ENCODE measurements at regions not wholly inside any gene's neighbourhood (a gene's known extent, or its start where the extent isn't known, plus 50 kb on each side); places are given as distances from the start of the nearest gene placed in this dataset.
"Not testable (repeated sequence)": the region's sequence is repeated elsewhere in the genome, so short reads cannot be mapped to it uniquely, and the experiment has no call there.

GRCh38 chr4:49161111-49161541 lies 175.1 kb downstream of the CWH43 start:
- DNase-seq; H3K4me3 Mint-ChIP-seq; H3K27me3 Mint-ChIP-seq (ENCODE audit: low read depth); H3K27ac Mint-ChIP-seq; H3K4me1 Mint-ChIP-seq (ENCODE audit: low read depth); ATAC-seq (replicated peaks in 1 of 2): not testable (repeated sequence)
- Mint-ChIP-seq H3K9me3 (peaks cover 3 to 11% of the 10 kb centered on the region in 2 donors), H3K36me3 (ENCODE audit: insufficient read depth in 2 of 2) (peaks cover 3 to 12% of the 10 kb centered on the region in 2 donors)

- not testable (repeated sequence) for DNase-seq; H3K36me3 Mint-ChIP-seq (ENCODE audit: insufficient read depth in 2 of 2); H3K4me1 Mint-ChIP-seq (ENCODE audit: low read depth); H3K9me3 Mint-ChIP-seq; ATAC-seq (replicated peaks in 1 of 2); H3K27me3 Mint-ChIP-seq (ENCODE audit: low read depth); H3K4me3 Mint-ChIP-seq; H3K27ac Mint-ChIP-seq
These were observed 178.8 kb downstream of the CWH43 start for GRCh38 chr4:49164916-49165315.

GRCh38 chr4:49177847-49178246 lies 191.8 kb downstream of the CWH43 start:
- H3K4me3 Mint-ChIP-seq, H3K9me3 Mint-ChIP-seq: not testable (repeated sequence)

GRCh38 chr4:49181088-49181487 lies 195.0 kb downstream of the CWH43 start:
- not testable (repeated sequence) for H3K36me3 Mint-ChIP-seq (ENCODE audit: insufficient read depth in 2 of 2); H3K4me1 Mint-ChIP-seq (ENCODE audit: low read depth); H3K27ac Mint-ChIP-seq; H3K27me3 Mint-ChIP-seq (ENCODE audit: low read depth); ATAC-seq (replicated peaks in 1 of 2); H3K4me3 Mint-ChIP-seq; H3K9me3 Mint-ChIP-seq; DNase-seq

More at GRCh38 chr4:49177847-49178246, 191.8 kb downstream of the CWH43 start:
- not testable (repeated sequence) for DNase-seq; H3K36me3 Mint-ChIP-seq (ENCODE audit: insufficient read depth in 2 of 2); H3K27me3 Mint-ChIP-seq (ENCODE audit: low read depth); H3K4me1 Mint-ChIP-seq (ENCODE audit: low read depth); ATAC-seq (replicated peaks in 1 of 2); H3K27ac Mint-ChIP-seq

- not testable (repeated sequence) for H3K4me3 Mint-ChIP-seq; H3K4me1 Mint-ChIP-seq (ENCODE audit: low read depth); H3K36me3 Mint-ChIP-seq (ENCODE audit: insufficient read depth in 2 of 2); DNase-seq; ATAC-seq (replicated peaks in 1 of 2); H3K27me3 Mint-ChIP-seq (ENCODE audit: low read depth); H3K27ac Mint-ChIP-seq
- peaks cover 3 to 13% of the 10 kb centered on the region in 2 donors for H3K9me3 Mint-ChIP-seq
These were observed 225.5 kb downstream of the CWH43 start for GRCh38 chr4:49211396-49212194.

- ATAC-seq (replicated peaks in 1 of 2); H3K4me1 Mint-ChIP-seq (ENCODE audit: low read depth); H3K27ac Mint-ChIP-seq; H3K36me3 Mint-ChIP-seq (ENCODE audit: insufficient read depth in 2 of 2); H3K27me3 Mint-ChIP-seq (ENCODE audit: low read depth); DNase-seq; H3K4me3 Mint-ChIP-seq: not testable (repeated sequence)
- peaks cover 3 to 13% of the 10 kb centered on the region in 2 donors for H3K9me3 Mint-ChIP-seq
These were observed 227.2 kb downstream of the CWH43 start for GRCh38 chr4:49213250-49213649.

GRCh38 chr4:49213750-49214149 lies 227.7 kb downstream of the CWH43 start:
- not testable (repeated sequence) for H3K36me3 Mint-ChIP-seq (ENCODE audit: insufficient read depth in 2 of 2); H3K27me3 Mint-ChIP-seq (ENCODE audit: low read depth); ATAC-seq (replicated peaks in 1 of 2); H3K27ac Mint-ChIP-seq; H3K4me3 Mint-ChIP-seq; H3K4me1 Mint-ChIP-seq (ENCODE audit: low read depth); DNase-seq
- H3K9me3 Mint-ChIP-seq, result peaks cover 3 to 13% of the 10 kb centered on the region in 2 donors

GRCh38 chr4:49214453-49215081 lies 228.5 kb downstream of the CWH43 start:
- H3K27ac Mint-ChIP-seq, result not testable (repeated sequence)
- H3K9me3 Mint-ChIP-seq, result peaks cover 8 to 18% of the 10 kb centered on the region in 2 donors

GRCh38 chr4:49215082-49215479 lies 229.0 kb downstream of the CWH43 start:
- not testable (repeated sequence) for H3K4me3 Mint-ChIP-seq; ATAC-seq (replicated peaks in 1 of 2); H3K4me1 Mint-ChIP-seq (ENCODE audit: low read depth); H3K27me3 Mint-ChIP-seq (ENCODE audit: low read depth); DNase-seq; H3K36me3 Mint-ChIP-seq (ENCODE audit: insufficient read depth in 2 of 2); H3K27ac Mint-ChIP-seq
- peaks cover 8 to 18% of the 10 kb centered on the region in 2 donors for H3K9me3 Mint-ChIP-seq

More at GRCh38 chr4:49214453-49215081, 228.5 kb downstream of the CWH43 start:
- not testable (repeated sequence) for H3K27me3 Mint-ChIP-seq (ENCODE audit: low read depth); H3K4me1 Mint-ChIP-seq (ENCODE audit: low read depth); ATAC-seq (replicated peaks in 1 of 2); H3K36me3 Mint-ChIP-seq (ENCODE audit: insufficient read depth in 2 of 2); DNase-seq; H3K4me3 Mint-ChIP-seq

GRCh38 chr4:49216606-49217005 lies 230.5 kb downstream of the CWH43 start:
- not testable (repeated sequence) for H3K4me3 Mint-ChIP-seq; ATAC-seq (replicated peaks in 1 of 2); H3K36me3 Mint-ChIP-seq (ENCODE audit: insufficient read depth in 2 of 2); H3K27ac Mint-ChIP-seq; DNase-seq; H3K4me1 Mint-ChIP-seq (ENCODE audit: low read depth); H3K27me3 Mint-ChIP-seq (ENCODE audit: low read depth)
- peaks cover 10 to 27% of the 10 kb centered on the region in 2 donors for H3K9me3 Mint-ChIP-seq

GRCh38 chr4:49217492-49217891 lies 231.4 kb downstream of the CWH43 start:
- Mint-ChIP-seq H3K9me3 (peaks cover 15 to 34% of the 10 kb centered on the region in 2 donors), H3K36me3 (ENCODE audit: insufficient read depth in 2 of 2) (peaks cover 2 to 5% of the 10 kb centered on the region in 2 donors)

GRCh38 chr4:49218094-49218493 lies 232.0 kb downstream of the CWH43 start:
- not testable (repeated sequence) for H3K36me3 Mint-ChIP-seq (ENCODE audit: insufficient read depth in 2 of 2); ATAC-seq (replicated peaks in 1 of 2); H3K4me3 Mint-ChIP-seq; H3K27ac Mint-ChIP-seq; H3K27me3 Mint-ChIP-seq (ENCODE audit: low read depth); H3K4me1 Mint-ChIP-seq (ENCODE audit: low read depth); DNase-seq
- peaks cover 16 to 36% of the 10 kb centered on the region in 2 donors for H3K9me3 Mint-ChIP-seq

More at GRCh38 chr4:49217492-49217891, 231.4 kb downstream of the CWH43 start:
- Mint-ChIP-seq H3K4me1 (ENCODE audit: low read depth) (no peaks in the 10 kb centered on the region), H3K4me3 (no peak overlapping the region), H3K27me3 (ENCODE audit: low read depth) (no peaks in the 10 kb centered on the region), H3K27ac (no peak overlapping the region)
- no peak for DNase-seq
- ATAC-seq (replicated peaks in 1 of 2), result no peak

GRCh38 chr4:49218931-49219330 lies 232.9 kb downstream of the CWH43 start:
- not testable (repeated sequence) for H3K27ac Mint-ChIP-seq; H3K27me3 Mint-ChIP-seq (ENCODE audit: low read depth); H3K36me3 Mint-ChIP-seq (ENCODE audit: insufficient read depth in 2 of 2); H3K4me1 Mint-ChIP-seq (ENCODE audit: low read depth); H3K4me3 Mint-ChIP-seq; DNase-seq; ATAC-seq (replicated peaks in 1 of 2)
- peaks cover 17 to 38% of the 10 kb centered on the region in 2 donors for H3K9me3 Mint-ChIP-seq
